ENCODE measurements at regions not wholly inside any gene's neighbourhood (a gene's known extent, or its start where the extent isn't known, plus 50 kb on each side); places are given as distances from the start of the nearest gene placed in this dataset.

DNA sequence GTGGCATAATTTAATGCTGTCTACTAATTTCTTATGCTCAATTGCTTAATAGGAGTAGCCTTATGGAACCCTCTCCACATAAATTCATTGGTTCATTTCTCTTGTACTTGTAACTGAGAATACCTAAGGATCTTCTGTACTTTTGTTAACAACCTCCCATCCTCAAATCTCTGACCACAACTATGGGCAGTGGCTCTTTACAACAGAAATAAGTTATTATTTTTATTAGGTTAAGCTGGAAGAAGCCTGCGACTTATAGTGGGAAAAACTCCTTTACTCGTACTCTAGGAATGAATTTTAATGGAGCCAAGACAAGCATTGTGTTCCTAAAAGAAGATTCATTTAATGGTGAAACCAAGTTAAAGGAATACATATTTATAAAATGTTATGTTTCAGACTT is 337.1 kb upstream of the CTSO start:
- TF ChIP-seq, protein P1, sequence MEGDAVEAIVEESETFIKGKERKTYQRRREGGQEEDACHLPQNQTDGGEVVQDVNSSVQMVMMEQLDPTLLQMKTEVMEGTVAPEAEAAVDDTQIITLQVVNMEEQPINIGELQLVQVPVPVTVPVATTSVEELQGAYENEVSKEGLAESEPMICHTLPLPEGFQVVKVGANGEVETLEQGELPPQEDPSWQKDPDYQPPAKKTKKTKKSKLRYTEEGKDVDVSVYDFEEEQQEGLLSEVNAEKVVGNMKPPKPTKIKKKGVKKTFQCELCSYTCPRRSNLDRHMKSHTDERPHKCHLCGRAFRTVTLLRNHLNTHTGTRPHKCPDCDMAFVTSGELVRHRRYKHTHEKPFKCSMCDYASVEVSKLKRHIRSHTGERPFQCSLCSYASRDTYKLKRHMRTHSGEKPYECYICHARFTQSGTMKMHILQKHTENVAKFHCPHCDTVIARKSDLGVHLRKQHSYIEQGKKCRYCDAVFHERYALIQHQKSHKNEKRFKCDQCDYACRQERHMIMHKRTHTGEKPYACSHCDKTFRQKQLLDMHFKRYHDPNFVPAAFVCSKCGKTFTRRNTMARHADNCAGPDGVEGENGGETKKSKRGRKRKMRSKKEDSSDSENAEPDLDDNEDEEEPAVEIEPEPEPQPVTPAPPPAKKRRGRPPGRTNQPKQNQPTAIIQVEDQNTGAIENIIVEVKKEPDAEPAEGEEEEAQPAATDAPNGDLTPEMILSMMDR (conservative IDR thresholded peaks at IDR 0.05), result no peak
- TF ChIP-seq ZFX (IDR thresholded peaks at IDR 0.05), result no peak
